Activated CD8-positive, alpha-beta memory T cell treated with anti-CD3 and anti-CD28 coated beads for 36 hours (primary cell): ENCODE measurements at regions not wholly inside any gene's neighbourhood (a gene's known extent, or its start where the extent isn't known, plus 50 kb on each side); places are given as distances from the start of the nearest gene placed in this dataset.

Source experiments
- CTCF ChIA-PET: fragments of 350-600 bp; sonication (Branson Sonifier 250); formaldehyde crosslinking; loops from one replicate; lab custom pipeline; 2021; ENCODE audit warnings: antibody characterized with exemption; lab: Charles Lee
- POLR2A ChIA-PET: fragments of 350-600 bp; sonication (Branson Sonifier 250); formaldehyde crosslinking; loops from one replicate; lab custom pipeline; 2021; ENCODE audit warnings: antibody characterized with exemption; lab: Charles Lee

- ChIA-PET CTCF (no interaction called here), POLR2A (no interaction called here)
Observed at GRCh38 chr2:16475586-16475985, 190.0 kb downstream of the CYRIA start.

DNA sequence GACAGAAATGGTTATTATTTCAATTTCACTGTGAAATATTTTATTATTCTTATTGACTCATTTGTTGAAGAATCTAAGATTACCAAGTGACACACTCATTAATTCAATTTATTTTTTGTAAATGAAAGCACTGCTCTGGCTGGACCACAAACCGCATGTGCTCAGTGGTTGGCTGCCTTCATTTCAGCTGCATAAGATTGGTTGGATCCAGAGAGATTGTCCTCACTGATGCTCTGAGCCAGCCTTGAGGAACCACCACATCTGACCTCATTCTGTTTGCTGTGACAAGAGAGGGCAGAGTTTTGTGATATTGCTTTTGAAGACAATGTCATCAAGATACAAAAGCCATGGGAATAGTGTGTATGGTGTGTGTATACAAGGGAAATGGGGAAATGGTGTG, 192.1 kb downstream of the CYRIA start:
- CTCF ChIA-PET: no interaction called here

GRCh38 chr2:16470936-16471490, 194.6 kb downstream of the CYRIA start:
- CTCF ChIA-PET: no interaction called here

More for the DNA sequence above, 192.1 kb downstream of the CYRIA start:
- POLR2A ChIA-PET: no interaction called here

GRCh38 chr2:16466821-16467151, 198.8 kb downstream of the CYRIA start:
- CTCF ChIA-PET: no interaction called here
- POLR2A ChIA-PET: no interaction called here

More at GRCh38 chr2:16470936-16471490, 194.6 kb downstream of the CYRIA start:
- POLR2A ChIA-PET: no interaction called here

GRCh38 chr2:16466133-16466820, 199.4 kb downstream of the CYRIA start:
- POLR2A ChIA-PET: no interaction called here
- CTCF ChIA-PET: no interaction called here

DNA sequence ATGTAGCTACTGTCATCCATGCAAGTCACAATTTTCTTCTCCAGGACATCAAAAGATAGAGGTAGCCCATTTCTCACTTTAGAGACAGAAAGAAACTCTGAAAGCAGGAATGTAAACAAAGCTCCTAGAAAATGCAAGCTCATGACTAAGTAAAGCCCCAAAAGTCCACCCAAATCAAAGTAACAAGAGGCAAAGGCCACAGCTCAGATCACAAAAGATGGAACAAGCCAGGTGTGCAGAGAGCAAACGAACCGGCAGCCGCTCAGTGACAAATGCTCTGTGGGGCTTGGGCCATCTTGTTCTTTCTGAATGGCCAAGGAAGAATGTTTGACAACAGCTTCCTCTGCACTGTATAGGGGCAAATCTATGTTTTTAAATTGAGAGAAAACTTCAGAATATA, 201.0 kb downstream of the CYRIA start:
- ChIA-PET POLR2A (no interaction called here), CTCF (no interaction called here)

- ChIA-PET POLR2A (no interaction called here), CTCF (no interaction called here)
Observed at GRCh38 chr2:16462958-16463357, 202.7 kb downstream of the CYRIA start.

GRCh38 chr2:16461672-16462071, 204.0 kb downstream of the CYRIA start:
- ChIA-PET CTCF (no interaction called here), POLR2A (no interaction called here)

- CTCF ChIA-PET: no interaction called here
- POLR2A ChIA-PET: no interaction called here
Observed at GRCh38 chr2:16459606-16460005, 206.0 kb downstream of the CYRIA start.

DNA sequence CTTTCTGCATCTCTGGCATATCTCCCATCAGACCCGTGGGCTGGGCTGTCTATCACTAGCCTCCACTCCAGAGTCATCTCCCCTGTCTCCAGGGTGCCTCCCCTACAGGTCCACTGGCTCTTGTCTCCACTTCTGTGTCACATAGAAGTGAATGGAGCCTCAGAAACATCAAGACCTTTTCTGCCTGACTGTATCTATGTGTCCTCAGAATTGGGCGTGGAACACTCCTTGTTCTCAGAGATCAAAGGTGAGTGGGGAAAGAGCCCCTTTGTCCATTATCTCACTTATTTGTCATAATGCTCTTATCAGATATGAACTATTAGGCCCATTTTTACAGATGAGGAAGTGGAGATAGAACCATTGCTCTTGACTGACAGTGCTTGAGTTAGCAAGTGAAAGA, 211.0 kb downstream of the CYRIA start:
- ChIA-PET POLR2A (interaction anchor here (1.1 kb wide), 1 partner anchor 615 kb away, joined by 3 read pairs; no protein-coding TSS in a partner anchor), CTCF (no interaction called here)

GRCh38 chr2:16452123-16452522, 213.5 kb downstream of the CYRIA start:
- ChIA-PET POLR2A (no interaction called here), CTCF (no interaction called here)

- POLR2A ChIA-PET: no interaction called here
Observed at GRCh38 chr2:16446706-16447105, 218.9 kb downstream of the CYRIA start.

DNA sequence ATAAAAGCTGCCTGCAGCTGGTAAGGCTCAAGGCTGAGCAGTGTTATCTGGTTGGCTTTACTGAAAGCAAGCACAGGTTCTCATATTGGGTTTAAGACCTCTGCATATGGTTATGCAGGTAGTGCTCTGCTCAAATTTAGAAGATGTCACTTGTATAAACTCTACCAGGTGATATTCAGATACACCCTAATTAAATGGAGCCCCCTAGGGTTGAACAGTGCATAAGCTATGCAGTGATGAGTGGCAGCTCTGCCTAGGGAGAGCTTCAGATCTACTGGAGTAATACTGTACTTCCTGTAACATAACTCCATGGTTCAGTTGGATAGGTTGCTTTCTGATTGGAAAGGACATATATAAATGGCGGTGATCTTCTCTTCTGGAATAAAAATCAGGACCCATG, 222.7 kb downstream of the CYRIA start:
- ChIA-PET POLR2A (no interaction called here), CTCF (no interaction called here)

More at GRCh38 chr2:16446706-16447105, 218.9 kb downstream of the CYRIA start:
- CTCF ChIA-PET: no interaction called here

GRCh38 chr2:16441431-16441830, 224.2 kb downstream of the CYRIA start:
- CTCF ChIA-PET: no interaction called here
- POLR2A ChIA-PET: no interaction called here

- CTCF ChIA-PET: no interaction called here
- POLR2A ChIA-PET: no interaction called here
Observed at GRCh38 chr2:16440898-16441297, 224.7 kb downstream of the CYRIA start.

DNA sequence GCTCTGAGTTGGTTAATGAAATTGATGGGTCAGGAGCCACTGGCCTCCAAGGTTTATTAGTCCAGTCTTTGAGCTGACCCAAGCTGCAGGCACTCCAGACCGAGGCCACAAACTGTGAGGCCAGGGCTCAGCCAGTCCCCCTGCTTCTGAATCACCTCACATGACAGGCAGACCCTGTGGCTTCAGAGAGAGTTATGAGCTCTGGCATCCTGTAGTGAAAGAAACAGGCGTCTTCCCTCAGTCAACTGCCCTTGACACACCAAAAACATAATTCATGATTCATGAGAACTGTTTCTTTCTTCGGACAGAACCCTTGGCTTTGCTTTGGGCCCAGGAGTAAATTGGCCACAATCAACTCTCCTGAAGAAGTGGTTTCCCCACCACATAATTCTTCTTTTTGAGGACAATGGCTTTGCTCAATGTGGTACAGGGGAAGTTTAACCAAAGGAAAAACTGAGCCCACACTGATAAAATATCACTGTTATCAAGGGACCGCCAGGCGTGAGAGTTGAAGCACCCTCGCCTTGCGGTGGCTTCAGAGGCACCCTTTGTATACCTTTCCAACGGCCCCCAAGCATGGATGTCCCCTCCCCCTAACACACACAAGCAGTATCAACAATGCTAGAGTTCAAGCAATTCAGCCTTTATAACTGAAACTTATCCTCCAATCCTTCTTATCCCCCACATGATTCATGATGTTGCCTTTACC, 226.9 kb downstream of the CYRIA start:
- CTCF ChIA-PET: no interaction called here

GRCh38 chr2:16437189-16437588, 228.4 kb downstream of the CYRIA start:
- POLR2A ChIA-PET: no interaction called here
- CTCF ChIA-PET: no interaction called here

More for the DNA sequence above, 226.9 kb downstream of the CYRIA start:
- POLR2A ChIA-PET: no interaction called here

DNA sequence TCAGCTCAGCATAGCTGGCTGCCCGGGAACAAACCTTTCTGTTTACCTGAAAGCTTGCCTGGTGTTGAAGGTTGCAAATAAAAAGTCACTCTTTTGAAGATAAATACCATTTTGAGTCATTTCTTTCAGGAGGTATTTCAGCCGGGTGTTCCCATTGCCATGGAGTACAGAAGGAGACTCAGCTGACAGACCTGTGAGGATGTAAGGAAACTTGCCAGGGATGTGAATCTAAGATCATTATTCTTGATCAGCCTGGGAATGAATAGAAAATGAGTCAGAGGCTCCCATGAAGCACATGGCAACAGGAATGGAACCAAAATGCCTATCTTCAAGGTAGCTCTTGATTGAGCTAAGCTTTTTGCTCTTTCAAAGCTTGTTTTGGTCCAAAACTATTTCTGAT, 231.2 kb downstream of the CYRIA start:
- CTCF ChIA-PET: no interaction called here
- POLR2A ChIA-PET: no interaction called here

GRCh38 chr2:16430846-16431245, 234.8 kb downstream of the CYRIA start:
- ChIA-PET POLR2A (no interaction called here), CTCF (no interaction called here)

- ChIA-PET CTCF (no interaction called here), POLR2A (no interaction called here)
Observed at GRCh38 chr2:16429431-16430145, 236.0 kb downstream of the CYRIA start.
